WERI-Rb-1 (cell line): ENCODE measurements at regions not wholly inside any gene's neighbourhood (a gene's known extent, or its start where the extent isn't known, plus 50 kb on each side); places are given as distances from the start of the nearest gene placed in this dataset.

Experiments
- DNase-seq: peaks from one replicate; pipeline ENCODE4 v3.0.0-alpha.2; 2020
- H3K27ac ChIP-seq: fragments of 250-450 bp; sonication (Bioruptor Pico); 2 replicates; pipeline ENCODE4 v1.5.1; 2020; ENCODE audit warnings: mild to moderate bottlenecking, moderate library complexity
- H3K27me3 ChIP-seq: fragments of 250-450 bp; sonication (Bioruptor Pico); 2 replicates; pipeline ENCODE4 v1.5.1; 2021; ENCODE audit warnings: mild to moderate bottlenecking, low read depth, moderate library complexity; ENCODE audit not compliant: insufficient read depth, severe bottlenecking
- H3K36me3 ChIP-seq: fragments of 250-450 bp; sonication (Bioruptor Pico); 2 replicates; pipeline ENCODE4 v1.5.1; 2020; ENCODE audit warnings: mild to moderate bottlenecking, moderate library complexity
- H3K4me3 ChIP-seq: 2 replicates; pipeline ENCODE4 v1.5.1; 2011; ENCODE audit warnings: low read depth, mild to moderate bottlenecking, control low read depth, low read length
- H3K9me3 ChIP-seq: fragments of 250-450 bp; sonication (Bioruptor Pico); 2 replicates; pipeline ENCODE4 v1.5.1; 2021; ENCODE audit warnings: mild to moderate bottlenecking, moderate library complexity; ENCODE audit not compliant: severe bottlenecking
- TF ChIP-seq, protein P1 (sequence below): IDR thresholded peaks from 2 replicates; pipeline ENCODE4 v1.5.1; 2011; ENCODE audit warnings: low read depth, mild to moderate bottlenecking, control low read depth, inconsistent platforms, low read length

DNA sequence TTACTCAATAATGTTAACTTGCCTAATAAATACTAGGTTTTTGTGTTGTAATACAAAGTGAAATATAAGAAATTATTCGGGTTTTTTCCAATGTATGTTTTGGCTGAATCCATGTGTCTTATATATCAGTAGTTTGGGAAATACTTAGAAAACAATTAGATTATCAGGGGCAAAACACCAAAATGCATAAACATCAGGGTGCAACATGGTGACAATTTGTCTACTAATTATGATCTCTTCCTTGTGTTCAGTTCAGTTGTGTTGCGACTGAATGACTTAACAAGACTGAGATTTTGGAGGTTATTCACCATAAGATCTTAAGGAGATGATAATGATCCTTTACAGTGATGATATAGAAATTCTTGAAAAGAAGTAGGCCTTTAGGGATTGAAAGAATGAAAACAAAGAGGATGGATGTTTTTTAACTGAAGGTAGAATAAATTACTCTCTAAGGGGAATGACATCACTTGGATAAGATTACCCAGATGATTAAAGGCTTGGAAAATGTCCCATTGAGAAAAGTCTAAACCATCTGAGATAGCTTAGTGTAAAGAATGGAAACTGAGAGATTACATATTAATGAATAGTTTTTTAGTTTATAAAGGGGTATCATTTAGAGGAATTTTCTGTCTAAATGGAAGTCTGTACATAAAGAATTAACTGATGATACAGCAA is 415.8 kb downstream of the SPATA31D1 start:
- H3K27me3 ChIP-seq, result no peaks in the 10 kb centered on the region
- no peaks in the 10 kb centered on the region for H3K36me3 ChIP-seq
- H3K27ac ChIP-seq, result no peak overlapping the region
- TF ChIP-seq, protein P1, sequence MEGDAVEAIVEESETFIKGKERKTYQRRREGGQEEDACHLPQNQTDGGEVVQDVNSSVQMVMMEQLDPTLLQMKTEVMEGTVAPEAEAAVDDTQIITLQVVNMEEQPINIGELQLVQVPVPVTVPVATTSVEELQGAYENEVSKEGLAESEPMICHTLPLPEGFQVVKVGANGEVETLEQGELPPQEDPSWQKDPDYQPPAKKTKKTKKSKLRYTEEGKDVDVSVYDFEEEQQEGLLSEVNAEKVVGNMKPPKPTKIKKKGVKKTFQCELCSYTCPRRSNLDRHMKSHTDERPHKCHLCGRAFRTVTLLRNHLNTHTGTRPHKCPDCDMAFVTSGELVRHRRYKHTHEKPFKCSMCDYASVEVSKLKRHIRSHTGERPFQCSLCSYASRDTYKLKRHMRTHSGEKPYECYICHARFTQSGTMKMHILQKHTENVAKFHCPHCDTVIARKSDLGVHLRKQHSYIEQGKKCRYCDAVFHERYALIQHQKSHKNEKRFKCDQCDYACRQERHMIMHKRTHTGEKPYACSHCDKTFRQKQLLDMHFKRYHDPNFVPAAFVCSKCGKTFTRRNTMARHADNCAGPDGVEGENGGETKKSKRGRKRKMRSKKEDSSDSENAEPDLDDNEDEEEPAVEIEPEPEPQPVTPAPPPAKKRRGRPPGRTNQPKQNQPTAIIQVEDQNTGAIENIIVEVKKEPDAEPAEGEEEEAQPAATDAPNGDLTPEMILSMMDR, result no peak
- H3K9me3 ChIP-seq, result no peaks in the 10 kb centered on the region
- DNase-seq, result no peak
- H3K4me3 ChIP-seq, result no peak overlapping the region

DNA sequence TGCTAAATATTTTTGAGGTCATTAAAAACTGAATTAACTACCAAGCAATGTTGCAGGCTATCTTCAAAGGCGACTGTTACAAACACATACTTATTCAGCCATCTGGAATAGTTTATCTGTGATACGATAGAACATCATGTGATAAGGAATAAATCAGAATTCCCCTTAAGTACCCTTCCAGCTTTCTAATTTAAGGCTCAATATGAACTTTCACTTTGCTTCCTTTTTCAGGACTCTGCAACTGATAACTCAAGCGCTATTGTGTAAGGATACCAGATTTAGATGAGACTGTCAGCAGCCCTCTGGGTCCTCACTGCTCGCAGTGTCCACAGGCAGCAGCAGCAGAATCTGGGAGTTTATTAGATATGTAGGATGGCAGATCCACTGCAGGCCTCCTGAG is 416.3 kb downstream of the SPATA31D1 start:
- Histone ChIP-seq H3K36me3 (no peaks in the 10 kb centered on the region), H3K9me3 (no peaks in the 10 kb centered on the region), H3K27me3 (no peaks in the 10 kb centered on the region), H3K4me3 (no peak overlapping the region), H3K27ac (no peak overlapping the region)
- DNase-seq, result no peak
- TF ChIP-seq, protein P1, result no peak

DNA sequence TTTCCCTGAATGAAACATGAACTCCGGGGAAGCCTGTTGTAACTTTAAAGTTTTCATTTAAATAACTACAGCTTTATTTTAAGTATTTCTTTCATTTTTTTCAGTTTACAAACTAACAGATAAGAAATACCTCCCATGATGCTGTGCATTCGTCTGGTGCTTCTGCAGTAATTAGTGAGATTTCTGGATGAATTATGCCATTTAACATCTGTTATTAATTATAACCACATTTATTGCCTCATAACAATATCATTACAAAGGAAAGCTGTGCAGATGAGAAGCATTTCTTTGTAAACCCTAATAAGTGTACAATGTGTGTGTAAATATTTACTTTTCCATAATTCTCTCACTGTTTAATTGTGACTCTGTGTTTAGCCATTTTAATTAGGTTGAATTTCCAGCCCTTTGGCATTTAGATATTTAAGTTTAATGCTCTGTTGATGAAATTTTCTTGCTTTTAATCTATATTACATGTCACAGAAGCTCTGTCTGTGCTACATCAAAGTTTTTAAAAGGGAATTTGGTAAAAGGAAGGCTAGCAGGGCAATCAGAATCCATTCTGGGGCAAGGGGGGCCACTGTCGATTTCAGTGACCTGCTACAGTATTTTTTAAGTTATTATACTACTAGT is 418.0 kb downstream of the SPATA31D1 start:
- no peak overlapping the region for H3K4me3 ChIP-seq
- no peaks in the 10 kb centered on the region for H3K9me3 ChIP-seq
- H3K27ac ChIP-seq, result no peak overlapping the region
- no peaks in the 10 kb centered on the region for H3K27me3 ChIP-seq
- TF ChIP-seq, protein P1, result no peak
- no peaks in the 10 kb centered on the region for H3K36me3 ChIP-seq
- DNase-seq, result no peak

DNA sequence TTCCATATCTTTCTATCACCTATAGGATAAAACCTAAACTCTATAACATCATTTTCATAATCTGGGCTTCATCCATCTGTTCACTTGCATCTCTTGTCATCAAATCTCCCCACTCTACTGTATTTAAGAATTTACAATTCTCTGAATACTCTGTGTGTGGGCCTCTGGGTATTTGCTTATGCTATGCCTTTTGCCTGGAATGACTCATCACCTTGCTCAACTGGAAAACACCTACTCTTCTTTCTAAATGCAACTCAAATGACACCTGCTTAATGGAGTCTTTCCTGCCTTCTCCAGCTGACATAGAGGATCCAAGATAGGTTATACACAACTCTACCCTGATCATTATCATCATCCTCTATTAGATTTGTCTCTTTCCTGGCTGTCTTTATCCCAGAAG is 421.7 kb downstream of the SPATA31D1 start:
- Histone ChIP-seq H3K27me3 (no peaks in the 10 kb centered on the region), H3K36me3 (no peaks in the 10 kb centered on the region), H3K4me3 (no peak overlapping the region), H3K27ac (no peak overlapping the region), H3K9me3 (no peaks in the 10 kb centered on the region)
- TF ChIP-seq, protein P1, result no peak
- no peak for DNase-seq

DNA sequence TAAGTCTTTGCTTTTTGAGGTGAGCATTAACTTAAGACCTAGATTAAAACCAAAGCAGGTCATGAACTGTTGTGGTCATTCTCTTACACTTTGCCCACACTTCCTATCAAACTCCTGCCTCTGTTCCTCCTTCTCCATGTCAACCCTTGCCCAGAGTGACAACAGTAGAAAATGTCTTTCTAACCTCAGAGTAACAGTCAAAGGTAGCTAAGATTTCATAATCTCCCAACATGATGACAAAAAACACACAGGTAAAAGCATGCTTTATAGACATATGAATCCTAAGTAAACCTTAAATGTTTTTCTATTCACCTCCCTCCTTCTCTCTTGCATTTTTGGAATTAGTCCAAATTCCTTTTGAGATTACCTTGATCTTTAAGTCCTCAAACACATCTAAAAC is 422.3 kb downstream of the SPATA31D1 start:
- DNase-seq, result no peak
- Histone ChIP-seq H3K4me3 (no peak overlapping the region), H3K27ac (no peak overlapping the region), H3K9me3 (no peaks in the 10 kb centered on the region), H3K36me3 (no peaks in the 10 kb centered on the region), H3K27me3 (no peaks in the 10 kb centered on the region)
- TF ChIP-seq, protein P1, result no peak
